ENCODE measurements at regions not wholly inside any gene's neighbourhood (a gene's known extent, or its start where the extent isn't known, plus 50 kb on each side); places are given as distances from the start of the nearest gene placed in this dataset.
"Not testable (repeated sequence)": the region's sequence is repeated elsewhere in the genome, so short reads cannot be mapped to it uniquely, and the experiment has no call there.

DNA sequence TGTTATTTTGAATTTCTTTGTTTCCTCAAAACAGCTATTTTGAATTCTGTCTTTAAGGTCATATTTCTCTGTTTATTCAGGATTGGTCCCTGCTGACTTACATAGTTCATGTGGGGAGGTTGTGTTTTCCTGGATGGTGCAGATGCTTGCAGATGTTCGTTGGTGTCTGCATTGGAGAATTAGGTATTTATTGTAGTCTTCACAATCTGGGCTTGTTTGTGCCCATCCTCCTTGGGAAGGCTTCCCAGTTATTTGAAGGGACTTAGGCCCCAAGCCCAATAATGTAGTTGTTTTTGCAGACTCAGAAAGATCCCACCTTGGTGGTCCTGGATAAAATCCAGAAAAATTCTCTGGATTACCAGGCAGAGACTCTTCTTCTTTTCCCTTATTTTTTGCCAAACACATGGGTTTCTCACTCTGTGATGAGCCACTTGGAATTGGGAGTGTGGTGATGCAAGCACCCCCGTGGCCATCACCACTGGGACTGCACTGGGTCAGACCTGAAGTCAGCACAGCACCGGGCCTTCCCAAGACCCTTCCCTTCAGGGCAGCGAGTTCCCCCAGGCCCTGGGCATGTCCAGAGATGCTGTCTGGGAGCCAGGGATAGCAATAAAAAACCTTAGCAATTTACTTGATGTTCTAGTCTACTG is 81.6 kb upstream of the EZR start:
- H3K4me1 ChIP-seq, result no peaks in the 10 kb centered on the region
- 100% methylated on average over 1 of the region's 4 CpGs for WGBS (ENCODE audit: insufficient coverage, low coverage, low lambda C conversion rate, missing lambda C conversion rate)
- H3K4me3 ChIP-seq, result no peak overlapping the region
- H3K27ac ChIP-seq, result no peak overlapping the region
- DNase-seq (no peak), ATAC-seq (no peak)
- H3K27me3 ChIP-seq, result no peaks in the 10 kb centered on the region
- intact Hi-C loops (cut with DNase I), result no loop called here
- TF ChIP-seq POLR2A (IDR thresholded peaks at IDR 0.05), result no peak
- TF ChIP-seq, protein P1, sequence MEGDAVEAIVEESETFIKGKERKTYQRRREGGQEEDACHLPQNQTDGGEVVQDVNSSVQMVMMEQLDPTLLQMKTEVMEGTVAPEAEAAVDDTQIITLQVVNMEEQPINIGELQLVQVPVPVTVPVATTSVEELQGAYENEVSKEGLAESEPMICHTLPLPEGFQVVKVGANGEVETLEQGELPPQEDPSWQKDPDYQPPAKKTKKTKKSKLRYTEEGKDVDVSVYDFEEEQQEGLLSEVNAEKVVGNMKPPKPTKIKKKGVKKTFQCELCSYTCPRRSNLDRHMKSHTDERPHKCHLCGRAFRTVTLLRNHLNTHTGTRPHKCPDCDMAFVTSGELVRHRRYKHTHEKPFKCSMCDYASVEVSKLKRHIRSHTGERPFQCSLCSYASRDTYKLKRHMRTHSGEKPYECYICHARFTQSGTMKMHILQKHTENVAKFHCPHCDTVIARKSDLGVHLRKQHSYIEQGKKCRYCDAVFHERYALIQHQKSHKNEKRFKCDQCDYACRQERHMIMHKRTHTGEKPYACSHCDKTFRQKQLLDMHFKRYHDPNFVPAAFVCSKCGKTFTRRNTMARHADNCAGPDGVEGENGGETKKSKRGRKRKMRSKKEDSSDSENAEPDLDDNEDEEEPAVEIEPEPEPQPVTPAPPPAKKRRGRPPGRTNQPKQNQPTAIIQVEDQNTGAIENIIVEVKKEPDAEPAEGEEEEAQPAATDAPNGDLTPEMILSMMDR (IDR thresholded peaks at IDR 0.05), result no peak
- no peaks in the 10 kb centered on the region for H3K36me3 ChIP-seq
- H3K9me3 ChIP-seq, result peaks cover 0 to 4% (median 0%) of the 10 kb centered on the region in 4 donors

DNA sequence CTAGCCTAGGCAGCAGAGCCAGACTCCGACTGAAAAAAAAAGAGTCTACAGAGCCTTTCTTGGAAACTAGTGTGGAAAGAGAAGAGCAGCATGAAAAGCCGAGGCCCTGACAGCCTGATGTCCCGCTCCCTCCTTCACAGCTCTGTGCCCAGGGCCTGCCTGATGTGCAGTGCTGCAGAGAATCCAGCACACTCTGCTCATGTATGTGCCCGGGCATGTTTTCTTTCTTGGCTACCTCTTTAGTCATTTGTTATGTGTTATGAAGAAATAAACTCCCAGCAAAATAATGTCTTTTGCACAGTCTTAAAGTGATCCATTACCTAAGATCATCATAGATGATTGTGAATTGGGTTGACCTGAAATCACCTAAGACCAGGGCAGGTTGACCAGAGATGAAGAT is 78.1 kb upstream of the EZR start:
- TF ChIP-seq, protein P1 (IDR thresholded peaks at IDR 0.05), result no peak
- no peak for TF ChIP-seq POLR2A (IDR thresholded peaks at IDR 0.05)
- Histone ChIP-seq H3K9me3 (no peaks in the 10 kb centered on the region), H3K4me1 (no peaks in the 10 kb centered on the region), H3K27me3 (no peaks in the 10 kb centered on the region), H3K4me3 (no peak overlapping the region), H3K27ac (no peak overlapping the region), H3K36me3 (no peaks in the 10 kb centered on the region)
- intact Hi-C loops (cut with DNase I), result no loop called here
- no peak for DNase-seq
- ATAC-seq, result no peak
- WGBS (ENCODE audit: insufficient coverage, low coverage, low lambda C conversion rate, missing lambda C conversion rate), result 81% methylated on average over 3 of the region's 4 CpGs

DNA sequence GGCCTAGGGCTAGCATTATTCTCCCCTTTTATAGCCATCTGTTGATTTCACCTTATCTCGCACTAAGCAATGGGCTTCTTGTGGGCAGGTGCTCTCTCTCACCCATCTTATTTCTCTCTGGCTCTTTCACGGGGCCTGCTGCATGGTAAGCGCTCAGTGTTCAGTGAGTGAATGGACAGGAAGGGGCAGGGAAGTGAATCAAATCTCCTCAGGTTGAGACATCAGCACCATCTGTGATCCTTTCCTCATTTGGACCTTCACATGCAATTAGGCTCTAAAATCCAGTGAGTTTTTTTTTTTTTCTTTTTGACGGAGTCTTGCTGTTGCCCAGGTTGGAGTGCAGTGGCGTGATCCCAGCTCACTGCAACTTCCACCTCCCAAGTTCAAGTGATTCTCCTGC is 76.5 kb upstream of the EZR start:
- Histone ChIP-seq H3K9me3 (no peaks in the 10 kb centered on the region), H3K27me3 (no peaks in the 10 kb centered on the region), H3K36me3 (no peaks in the 10 kb centered on the region), H3K27ac (no peak overlapping the region), H3K4me1 (no peaks in the 10 kb centered on the region), H3K4me3 (no peak overlapping the region)
- no peak for ATAC-seq
- TF ChIP-seq, protein P1 (IDR thresholded peaks at IDR 0.05), result no peak
- TF ChIP-seq POLR2A (IDR thresholded peaks at IDR 0.05), result no peak
- 93% methylated on average over 3 of the region's 5 CpGs for WGBS (ENCODE audit: insufficient coverage, low coverage, low lambda C conversion rate, missing lambda C conversion rate)
- DNase-seq, result no peak
- intact Hi-C loops (cut with DNase I), result no loop called here

DNA sequence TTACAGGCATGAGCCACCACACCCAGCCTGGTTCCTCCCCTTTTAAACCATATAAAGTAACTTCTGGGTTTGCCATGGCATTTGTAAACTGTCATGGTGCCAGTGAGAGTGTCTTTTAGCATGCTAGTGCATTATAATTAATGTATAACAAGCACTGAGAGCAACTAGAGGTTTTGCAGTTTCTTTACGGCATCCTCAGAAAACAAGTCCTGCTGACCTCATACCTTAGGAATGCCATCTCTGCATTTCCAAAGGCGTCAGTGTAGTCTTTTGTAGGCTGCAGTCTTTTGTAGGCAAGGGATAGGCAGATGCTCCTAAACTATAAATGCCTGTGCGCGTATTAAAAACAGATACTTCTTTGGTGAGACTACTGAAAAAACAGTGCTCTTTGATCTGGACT is 75.0 kb upstream of the EZR start:
- ATAC-seq (no peak), DNase-seq (no peak)
- H3K4me3 ChIP-seq, result no peak overlapping the region
- H3K9me3 ChIP-seq, result no peaks in the 10 kb centered on the region
- intact Hi-C loops (cut with DNase I), result no loop called here
- no peak overlapping the region for H3K27ac ChIP-seq
- no peaks in the 10 kb centered on the region for H3K36me3 ChIP-seq
- H3K4me1 ChIP-seq, result no peaks in the 10 kb centered on the region
- 71% methylated on average over 4 of the region's 4 CpGs for whole genome bisulfite sequencing (ENCODE audit: insufficient coverage, low coverage, low lambda C conversion rate, missing lambda C conversion rate)
- no peaks in the 10 kb centered on the region for H3K27me3 ChIP-seq
- TF ChIP-seq, protein P1 (IDR thresholded peaks at IDR 0.05), result no peak
- TF ChIP-seq POLR2A (IDR thresholded peaks at IDR 0.05), result no peak

DNA sequence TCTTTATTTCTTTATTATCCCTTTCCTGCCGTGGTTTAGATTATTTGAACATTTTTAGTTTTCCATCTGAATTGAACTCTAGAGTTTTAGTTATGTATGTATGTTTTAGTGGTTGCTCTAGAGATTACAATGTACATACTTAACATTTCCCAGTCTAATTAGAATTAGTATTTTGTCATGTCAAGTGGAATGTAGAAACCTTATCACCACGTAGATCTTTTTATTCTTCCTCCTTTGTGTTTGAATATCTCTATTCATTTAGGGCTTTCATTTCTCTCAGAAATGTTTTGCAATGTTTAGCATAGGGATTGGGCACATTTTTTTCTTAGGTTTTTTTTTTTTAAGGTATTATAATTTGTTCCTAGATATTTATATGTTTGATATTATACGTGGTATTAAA is 73.1 kb upstream of the EZR start:
- H3K36me3 ChIP-seq, result no peaks in the 10 kb centered on the region
- no peaks in the 10 kb centered on the region for H3K4me1 ChIP-seq
- no peak for DNase-seq
- no peak overlapping the region for H3K27ac ChIP-seq
- no peak for ATAC-seq
- WGBS (ENCODE audit: insufficient coverage, low coverage, low lambda C conversion rate, missing lambda C conversion rate), result 58% methylated on average over 3 of the region's 3 CpGs
- intact Hi-C loops (cut with DNase I), result no loop called here
- no peaks in the 10 kb centered on the region for H3K27me3 ChIP-seq
- no peaks in the 10 kb centered on the region for H3K9me3 ChIP-seq
- H3K4me3 ChIP-seq, result no peak overlapping the region
- no peak for TF ChIP-seq POLR2A (IDR thresholded peaks at IDR 0.05)
- TF ChIP-seq, protein P1 (IDR thresholded peaks at IDR 0.05), result no peak

DNA sequence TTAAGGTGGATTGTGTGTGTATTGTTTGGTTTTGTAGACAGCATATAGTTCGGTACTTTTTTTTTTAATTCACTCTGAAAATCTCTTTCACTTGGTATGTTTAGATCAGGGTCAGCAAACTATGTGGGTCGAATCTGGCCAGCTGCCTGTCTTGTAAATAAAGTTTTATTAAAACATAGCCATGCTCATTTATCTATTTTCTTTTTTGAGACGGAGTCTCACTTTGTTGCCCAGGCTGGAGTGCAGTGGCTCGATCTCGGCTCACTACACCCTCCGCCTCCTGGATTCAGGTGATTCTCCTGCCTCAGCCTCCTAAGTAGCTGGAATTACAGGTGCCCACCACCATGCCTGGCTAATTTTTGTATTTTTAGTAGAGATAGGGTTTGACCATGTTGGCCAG is 72.4 kb upstream of the EZR start:
- H3K4me3 ChIP-seq; H3K9me3 ChIP-seq; ATAC-seq; H3K27me3 ChIP-seq; H3K27ac ChIP-seq; DNase-seq; H3K36me3 ChIP-seq; intact Hi-C loops (cut with DNase I); H3K4me1 ChIP-seq: not testable (repeated sequence)
- 94% methylated on average over 6 of the region's 6 CpGs for WGBS (ENCODE audit: insufficient coverage, low coverage, low lambda C conversion rate, missing lambda C conversion rate)

DNA sequence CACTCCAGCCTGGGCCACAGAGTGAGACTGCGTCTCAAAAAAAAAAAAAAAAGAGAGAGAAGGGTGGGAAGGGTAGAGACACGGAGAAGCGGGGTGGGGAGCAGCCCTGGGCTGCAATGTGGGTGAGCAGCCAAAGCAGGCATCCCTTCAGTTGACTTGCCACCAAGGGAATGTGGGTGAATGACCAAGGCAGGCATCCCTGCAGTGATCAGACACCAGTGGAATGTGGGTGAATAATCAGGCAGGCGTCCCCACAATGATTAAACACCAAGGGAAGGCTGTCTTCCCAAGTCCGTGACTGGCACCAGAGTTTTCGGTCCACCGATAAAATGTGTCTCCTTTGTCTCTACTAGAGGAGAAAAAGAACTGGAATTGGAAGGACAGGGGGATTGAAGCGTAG is 69.0 kb upstream of the EZR start:
- H3K4me3 ChIP-seq; H3K36me3 ChIP-seq; H3K9me3 ChIP-seq; ATAC-seq; H3K4me1 ChIP-seq; intact Hi-C loops (cut with DNase I); H3K27ac ChIP-seq; H3K27me3 ChIP-seq; DNase-seq: not testable (repeated sequence)
- WGBS (ENCODE audit: insufficient coverage, low coverage, low lambda C conversion rate, missing lambda C conversion rate), result 93% methylated on average over 7 of the region's 8 CpGs
